ENCODE measurements at regions not wholly inside any gene's neighbourhood (a gene's known extent, or its start where the extent isn't known, plus 50 kb on each side); places are given as distances from the start of the nearest gene placed in this dataset.

DNA sequence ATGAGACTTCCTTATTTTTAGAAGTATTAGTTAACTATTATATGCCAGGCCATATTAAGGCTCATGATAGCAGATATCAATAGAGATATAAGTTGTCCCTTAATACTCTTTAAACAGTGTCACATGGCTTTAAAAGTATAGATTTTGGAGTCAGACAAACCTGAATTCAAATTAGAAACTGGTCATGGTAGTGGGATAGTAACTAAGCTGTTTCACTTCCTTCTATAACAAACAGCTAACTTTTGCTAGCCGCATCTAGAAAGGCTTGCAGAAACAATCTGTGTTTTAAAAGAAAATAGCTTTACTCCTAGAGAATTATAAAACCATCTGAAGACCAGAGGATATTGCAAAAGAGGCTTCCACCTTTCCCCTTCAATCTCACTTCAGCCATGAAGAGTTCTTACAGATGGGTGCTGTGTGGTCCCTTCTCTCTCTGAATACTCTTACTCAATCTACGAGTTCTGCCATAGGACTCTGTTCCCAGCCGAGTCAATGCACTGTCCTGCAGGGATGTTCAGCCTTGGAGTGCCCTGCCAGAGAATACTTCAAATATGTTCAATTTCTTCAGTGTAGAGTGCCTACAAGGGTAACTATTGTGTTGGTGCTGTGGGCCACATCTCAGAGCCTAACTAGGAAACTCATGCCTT is 810.2 kb downstream of the EFNA5 start:
- TF ChIP-seq, protein P1, sequence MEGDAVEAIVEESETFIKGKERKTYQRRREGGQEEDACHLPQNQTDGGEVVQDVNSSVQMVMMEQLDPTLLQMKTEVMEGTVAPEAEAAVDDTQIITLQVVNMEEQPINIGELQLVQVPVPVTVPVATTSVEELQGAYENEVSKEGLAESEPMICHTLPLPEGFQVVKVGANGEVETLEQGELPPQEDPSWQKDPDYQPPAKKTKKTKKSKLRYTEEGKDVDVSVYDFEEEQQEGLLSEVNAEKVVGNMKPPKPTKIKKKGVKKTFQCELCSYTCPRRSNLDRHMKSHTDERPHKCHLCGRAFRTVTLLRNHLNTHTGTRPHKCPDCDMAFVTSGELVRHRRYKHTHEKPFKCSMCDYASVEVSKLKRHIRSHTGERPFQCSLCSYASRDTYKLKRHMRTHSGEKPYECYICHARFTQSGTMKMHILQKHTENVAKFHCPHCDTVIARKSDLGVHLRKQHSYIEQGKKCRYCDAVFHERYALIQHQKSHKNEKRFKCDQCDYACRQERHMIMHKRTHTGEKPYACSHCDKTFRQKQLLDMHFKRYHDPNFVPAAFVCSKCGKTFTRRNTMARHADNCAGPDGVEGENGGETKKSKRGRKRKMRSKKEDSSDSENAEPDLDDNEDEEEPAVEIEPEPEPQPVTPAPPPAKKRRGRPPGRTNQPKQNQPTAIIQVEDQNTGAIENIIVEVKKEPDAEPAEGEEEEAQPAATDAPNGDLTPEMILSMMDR (conservative IDR thresholded peaks at IDR 0.05 in 1 of 2, IDR thresholded peaks at IDR 0.05 in 1 of 2; ENCODE audit: extremely low read depth in 1 of 2, insufficient read depth in 1 of 2, low read depth in 1 of 2, low read length in 2 of 2), result no peak
- TF ChIP-seq EZH2 (IDR thresholded peaks at IDR 0.05; ENCODE audit: borderline replicate concordance, low read length), result no peak

All from mammary epithelial cell (primary cell).